ENCODE measurements at regions not wholly inside any gene's neighbourhood (a gene's known extent, or its start where the extent isn't known, plus 50 kb on each side); places are given as distances from the start of the nearest gene placed in this dataset.

DNA sequence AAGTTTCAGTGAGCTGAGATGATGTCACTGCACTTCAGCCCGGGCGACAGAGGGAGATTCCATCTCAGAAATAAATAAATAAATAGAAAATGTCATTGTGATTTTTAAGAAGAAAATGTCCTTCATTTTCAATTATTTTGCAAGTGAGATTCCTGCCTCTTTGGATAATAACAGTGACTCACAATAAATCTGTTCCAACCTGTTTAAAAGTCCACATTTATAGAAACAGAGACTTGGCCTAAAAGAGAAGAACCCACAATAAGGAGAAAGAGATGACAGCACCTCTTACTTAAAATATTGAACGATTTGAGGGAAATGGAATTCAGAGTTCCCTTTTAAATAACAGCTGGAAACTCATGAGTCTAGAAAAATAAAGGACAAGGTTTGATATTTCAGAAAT, 373.4 kb upstream of the NOX3 start:
- POLR2A ChIA-PET (ENCODE audit: unreplicated experiment): no interaction called here

More for the DNA sequence above, 373.4 kb upstream of the NOX3 start:
- Histone ChIP-seq H4K5ac (ENCODE audit: low read depth, low read length) (no peak overlapping the region), H3K27ac (ENCODE audit: insufficient read depth, low read length) (no peak overlapping the region), H2BK5ac (ENCODE audit: low read depth, low read length, poor library complexity, severe bottlenecking) (no peak overlapping the region), H3K9me3 (ENCODE audit: control insufficient read depth, insufficient read depth, low read length) (no peaks in the 10 kb centered on the region), H2BK15ac (ENCODE audit: low read depth, low read length) (no peak overlapping the region), H3K56ac (ENCODE audit: extremely low read depth, insufficient read depth, low read length) (no peak overlapping the region), H3K4me3 (ENCODE audit: insufficient read depth, low read depth, low read length) (no peak overlapping the region), H3K36me3 (ENCODE audit: control insufficient read depth, insufficient read depth, low read length) (no peaks in the 10 kb centered on the region), H3K79me1 (ENCODE audit: low read depth in 1 of 2, low read length in 2 of 2) (no peaks in the 10 kb centered on the region), H3K27me3 (ENCODE audit: control insufficient read depth, insufficient read depth, low read length) (no peaks in the 10 kb centered on the region), H3K4me2 (ENCODE audit: low read depth, low read length) (no peak overlapping the region), H4K91ac (ENCODE audit: insufficient read depth, low read depth, low read length) (no peak overlapping the region), H2BK120ac (ENCODE audit: low read depth, low read length) (no peak overlapping the region), H2AK5ac (ENCODE audit: low read depth, low read length) (no peak overlapping the region), H4K8ac (ENCODE audit: low read depth in 2 of 2, low read length in 2 of 2) (no peak overlapping the region), H2AFZ (replicated peaks; ENCODE audit: low read length, poor library complexity) (no peak overlapping the region), H2BK20ac (ENCODE audit: low read depth, low read length) (no peak overlapping the region), H3K4ac (ENCODE audit: low read depth, low read length) (no peak overlapping the region), H3K4me1 (ENCODE audit: control insufficient read depth, insufficient read depth, low read length) (peaks cover 1% of the 10 kb centered on the region; the same call in 1 of the 2 replicates), H3K14ac (replicated peaks; ENCODE audit: low read depth, low read length) (no peak overlapping the region), H3K9me1 (ENCODE audit: insufficient read depth, low read length) (peaks cover 3% of the 10 kb centered on the region; the same call in 1 of the 2 replicates), H3K23ac (ENCODE audit: low read depth, low read length) (no peak overlapping the region), H2AK9ac (replicated peaks; ENCODE audit: low read depth, low read length, poor library complexity) (no peak overlapping the region), H3K18ac (ENCODE audit: low read depth, low read length) (no peak overlapping the region; the same call in 1 of the 2 replicates), H4K20me1 (ENCODE audit: insufficient read depth, low read length) (no peaks in the 10 kb centered on the region), H3K9ac (ENCODE audit: low read depth, low read length) (no peak overlapping the region)
- TF ChIP-seq NFE2L2 (IDR thresholded peaks at IDR 0.05; ENCODE audit: low read depth, low read length) (no peak), MXI1 (IDR thresholded peaks at IDR 0.05; ENCODE audit: borderline replicate concordance, low read depth, low read length) (no peak), FOS (IDR thresholded peaks at IDR 0.05; ENCODE audit: low read depth, low read length) (no peak), CEBPB (IDR thresholded peaks at IDR 0.05; ENCODE audit: low read depth, low read length) (no peak), POLR2A (IDR thresholded peaks at IDR 0.05; ENCODE audit: low read depth, low read length) (no peak), RFX5 (IDR thresholded peaks at IDR 0.05; ENCODE audit: low read depth, low read length) (no peak), SMC3 (IDR thresholded peaks at IDR 0.05; ENCODE audit: low read depth, low read length) (no peak), MAZ (IDR thresholded peaks at IDR 0.05; ENCODE audit: borderline replicate concordance, low read depth, low read length) (no peak), RAD21 (IDR thresholded peaks at IDR 0.05; ENCODE audit: low read length) (no peak), MAFK (IDR thresholded peaks at IDR 0.05; ENCODE audit: low read depth, low read length) (no peak), RCOR1 (IDR thresholded peaks at IDR 0.05; ENCODE audit: insufficient replicate concordance, low read length) (no peak), CHD1 (IDR thresholded peaks at IDR 0.05; ENCODE audit: low read depth, low read length) (no peak), BHLHE40 (IDR thresholded peaks at IDR 0.05; ENCODE audit: low read depth, low read length) (no peak)
- intact Hi-C loops (cut with micrococcal nuclease) (no loop called here), dilution Hi-C loops (cut with HindIII; ENCODE audit: low sequenced_read_pairs, unreplicated experiment) (no loop called here), in situ Hi-C loops (cut with MboI; ENCODE audit: low sequenced_read_pairs) (no loop called here)
- no TSS peak for BruUV-seq (replicated peaks)
- CTCF ChIA-PET: no interaction called here
- DNase-seq (no peak), ATAC-seq (ENCODE audit: low read depth) (no peak)
- WGBS, 2 experiments (ENCODE audit: extremely low coverage in 2 of 2, insufficient read length in 1 of 2): no CpG with 5 or more reads among the region's 3 CpGs
